Activated naive CD8-positive, alpha-beta T cell treated with anti-CD3 and anti-CD28 coated beads for 36 hours (primary cell): ENCODE measurements at regions not wholly inside any gene's neighbourhood (a gene's known extent, or its start where the extent isn't known, plus 50 kb on each side); places are given as distances from the start of the nearest gene placed in this dataset.

Source experiments
- DNase-seq: peaks from one replicate; pipeline ENCODE4 v3.0.0; 2021
- H3K27ac Mint-ChIP-seq: one replicate; pipeline ENCODE4 v1.8.0; 2022; ENCODE audit warnings: mild to moderate bottlenecking, moderate library complexity, mixed read lengths
- H3K27me3 Mint-ChIP-seq: one replicate; pipeline ENCODE4 v1.8.0; 2022; ENCODE audit warnings: mild to moderate bottlenecking, mixed read lengths
- H3K36me3 Mint-ChIP-seq: one replicate; pipeline ENCODE4 v1.8.0; 2021; ENCODE audit warnings: mild to moderate bottlenecking, mixed read lengths
- H3K4me1 Mint-ChIP-seq: one replicate; pipeline ENCODE4 v1.8.0; 2021; ENCODE audit warnings: mixed read lengths
- H3K4me3 Mint-ChIP-seq: one replicate; pipeline ENCODE4 v1.8.0; 2022; ENCODE audit warnings: mild to moderate bottlenecking, moderate library complexity, mixed read lengths
- H3K9me3 Mint-ChIP-seq: one replicate; pipeline ENCODE4 v1.8.0; 2022; ENCODE audit warnings: mixed read lengths

- DNase-seq: no peak
- Mint-ChIP-seq H3K9me3 (no peaks in the 10 kb centered on the region), H3K4me3 (no peak overlapping the region), H3K27ac (no peak overlapping the region), H3K4me1 (no peaks in the 10 kb centered on the region), H3K27me3 (no peaks in the 10 kb centered on the region), H3K36me3 (no peaks in the 10 kb centered on the region)
Observed at GRCh38 chr5:8601831-8602354, 732.9 kb downstream of the MTRR start.

DNA sequence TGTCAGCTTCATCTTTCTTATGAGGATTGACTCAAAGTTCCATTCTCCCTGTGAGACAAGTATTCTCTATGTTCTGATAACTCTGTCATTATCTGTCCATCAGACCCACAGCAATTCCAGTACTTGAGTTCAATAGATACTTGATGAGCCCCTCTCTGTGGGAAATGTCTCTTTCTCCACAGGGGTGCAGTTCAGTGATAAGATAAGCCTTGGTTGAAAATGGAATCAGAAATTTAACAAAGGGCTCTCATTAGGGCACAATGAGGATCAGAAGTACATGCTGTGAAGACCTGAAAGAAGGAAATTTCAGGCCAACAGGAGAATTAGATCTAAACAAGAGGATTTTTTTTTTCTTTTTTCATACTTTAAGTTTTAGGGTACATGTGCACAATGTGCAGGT, 737.3 kb downstream of the MTRR start:
- Mint-ChIP-seq H3K36me3 (no peaks in the 10 kb centered on the region), H3K4me3 (no peak overlapping the region), H3K27me3 (no peaks in the 10 kb centered on the region), H3K27ac (no peak overlapping the region), H3K9me3 (no peaks in the 10 kb centered on the region), H3K4me1 (no peaks in the 10 kb centered on the region)
- no peak for DNase-seq

DNA sequence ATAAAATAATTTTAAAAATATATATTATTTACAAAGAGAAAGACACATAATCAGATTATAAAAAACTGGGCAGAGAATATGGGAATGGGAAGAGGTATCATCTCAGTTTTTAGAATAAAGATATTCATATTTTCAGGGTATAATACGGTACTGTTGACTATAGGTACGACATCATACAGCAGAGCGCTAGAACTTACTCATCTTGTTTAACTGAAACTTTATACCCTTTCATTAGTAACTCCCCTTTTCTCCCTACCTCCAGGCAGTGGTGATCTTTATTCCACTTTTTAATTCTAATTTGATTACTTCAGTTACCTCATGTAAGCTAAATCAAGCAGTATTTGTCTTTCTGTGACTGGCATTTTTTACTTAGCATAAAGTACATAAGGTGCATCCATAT, 742.1 kb downstream of the MTRR start:
- Mint-ChIP-seq H3K27ac (no peak overlapping the region), H3K4me3 (no peak overlapping the region), H3K27me3 (no peaks in the 10 kb centered on the region), H3K4me1 (no peaks in the 10 kb centered on the region), H3K9me3 (no peaks in the 10 kb centered on the region), H3K36me3 (no peaks in the 10 kb centered on the region)
- DNase-seq: no peak

- Mint-ChIP-seq H3K4me3 (no peak overlapping the region), H3K36me3 (no peaks in the 10 kb centered on the region), H3K9me3 (no peaks in the 10 kb centered on the region), H3K27ac (no peak overlapping the region), H3K4me1 (no peaks in the 10 kb centered on the region), H3K27me3 (no peaks in the 10 kb centered on the region)
- no peak for DNase-seq
Observed at GRCh38 chr5:8613078-8613685, 744.2 kb downstream of the MTRR start.

- Mint-ChIP-seq H3K27ac (no peak overlapping the region), H3K36me3 (no peaks in the 10 kb centered on the region)
Observed at GRCh38 chr5:8615142-8615858, 746.4 kb downstream of the MTRR start.

GRCh38 chr5:8628521-8628920, 759.6 kb downstream of the MTRR start:
- H3K9me3 Mint-ChIP-seq: peaks cover 4% of the 10 kb centered on the region
- DNase-seq: no peak
- no peaks in the 10 kb centered on the region for H3K27me3 Mint-ChIP-seq
- H3K36me3 Mint-ChIP-seq: no peaks in the 10 kb centered on the region
- H3K4me1 Mint-ChIP-seq: no peaks in the 10 kb centered on the region
- no peak overlapping the region for H3K27ac Mint-ChIP-seq
- no peak overlapping the region for H3K4me3 Mint-ChIP-seq

More at GRCh38 chr5:8615142-8615858, 746.4 kb downstream of the MTRR start:
- DNase-seq: no peak
- Mint-ChIP-seq H3K27me3 (no peaks in the 10 kb centered on the region), H3K4me3 (no peak overlapping the region), H3K9me3 (no peaks in the 10 kb centered on the region), H3K4me1 (no peaks in the 10 kb centered on the region)

DNA sequence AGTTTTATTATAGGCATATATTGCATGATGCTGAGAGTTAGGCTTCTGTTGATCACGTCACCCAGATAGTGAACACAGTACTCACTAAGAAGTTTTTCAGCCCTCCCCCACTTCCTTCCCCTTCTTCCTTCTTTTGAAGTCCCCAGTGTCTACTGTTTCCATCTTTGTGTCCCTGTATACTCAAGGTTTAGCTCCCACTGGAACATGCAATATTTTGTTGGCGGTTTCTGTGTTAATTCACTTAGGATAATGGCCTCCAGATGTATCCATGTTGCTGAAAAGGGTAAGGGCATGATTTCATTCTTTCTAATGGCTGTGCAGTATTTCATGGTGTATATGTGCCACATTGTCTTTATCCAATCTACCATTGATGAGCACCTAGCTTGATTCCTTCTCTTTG, 764.3 kb downstream of the MTRR start:
- Mint-ChIP-seq H3K27ac (no peak overlapping the region), H3K4me1 (no peaks in the 10 kb centered on the region), H3K4me3 (no peak overlapping the region), H3K27me3 (no peaks in the 10 kb centered on the region), H3K9me3 (peaks cover 2% of the 10 kb centered on the region), H3K36me3 (no peaks in the 10 kb centered on the region)
- DNase-seq: no peak

DNA sequence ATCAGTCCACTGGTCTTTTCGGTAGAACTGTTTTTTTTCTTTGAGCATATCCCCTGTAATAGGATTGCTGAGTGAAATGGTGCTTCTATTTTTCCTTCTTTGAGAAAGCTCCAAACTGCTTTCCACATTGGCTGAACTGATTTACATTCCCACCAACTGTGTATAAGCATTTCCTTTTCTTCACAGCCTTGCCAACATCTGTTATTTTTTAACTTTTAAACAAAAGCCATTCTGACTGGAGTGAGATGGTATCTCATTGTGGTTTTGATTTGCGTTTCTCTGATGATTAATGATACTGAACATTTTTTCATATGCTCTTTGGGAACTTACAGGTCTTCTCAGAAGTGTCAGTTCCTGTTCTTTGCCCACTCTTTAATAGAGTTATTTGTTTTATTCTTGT, 764.7 kb downstream of the MTRR start:
- no peak for DNase-seq
- Mint-ChIP-seq H3K4me1 (no peaks in the 10 kb centered on the region), H3K36me3 (no peaks in the 10 kb centered on the region), H3K27ac (no peak overlapping the region), H3K27me3 (no peaks in the 10 kb centered on the region), H3K4me3 (no peak overlapping the region), H3K9me3 (peaks cover 2% of the 10 kb centered on the region)

- Mint-ChIP-seq H3K27me3 (no peaks in the 10 kb centered on the region), H3K4me3 (no peak overlapping the region), H3K4me1 (no peaks in the 10 kb centered on the region), H3K27ac (no peak overlapping the region), H3K36me3 (no peaks in the 10 kb centered on the region), H3K9me3 (peaks cover 2% of the 10 kb centered on the region)
- no peak for DNase-seq
Observed at GRCh38 chr5:8634219-8634618, 765.3 kb downstream of the MTRR start.

- DNase-seq: no peak
- no peaks in the 10 kb centered on the region for H3K4me1 Mint-ChIP-seq
- H3K36me3 Mint-ChIP-seq: no peaks in the 10 kb centered on the region
- H3K27me3 Mint-ChIP-seq: no peaks in the 10 kb centered on the region
- no peak overlapping the region for H3K4me3 Mint-ChIP-seq
- H3K27ac Mint-ChIP-seq: no peak overlapping the region
- no peaks in the 10 kb centered on the region for H3K9me3 Mint-ChIP-seq
Observed at GRCh38 chr5:8641786-8642505, 773.0 kb downstream of the MTRR start.

GRCh38 chr5:8644377-8644776, 775.4 kb downstream of the MTRR start:
- peaks cover 1% of the 10 kb centered on the region for H3K9me3 Mint-ChIP-seq
- H3K4me3 Mint-ChIP-seq: no peak overlapping the region
- H3K36me3 Mint-ChIP-seq: no peaks in the 10 kb centered on the region
- no peaks in the 10 kb centered on the region for H3K27me3 Mint-ChIP-seq
- no peak overlapping the region for H3K27ac Mint-ChIP-seq
- no peak for DNase-seq
- H3K4me1 Mint-ChIP-seq: no peaks in the 10 kb centered on the region

GRCh38 chr5:8647111-8647510, 778.2 kb downstream of the MTRR start:
- Mint-ChIP-seq H3K27me3 (no peaks in the 10 kb centered on the region), H3K27ac (no peak overlapping the region), H3K4me1 (no peaks in the 10 kb centered on the region), H3K36me3 (no peaks in the 10 kb centered on the region), H3K9me3 (peaks cover 8% of the 10 kb centered on the region), H3K4me3 (no peak overlapping the region)
- no peak for DNase-seq

DNA sequence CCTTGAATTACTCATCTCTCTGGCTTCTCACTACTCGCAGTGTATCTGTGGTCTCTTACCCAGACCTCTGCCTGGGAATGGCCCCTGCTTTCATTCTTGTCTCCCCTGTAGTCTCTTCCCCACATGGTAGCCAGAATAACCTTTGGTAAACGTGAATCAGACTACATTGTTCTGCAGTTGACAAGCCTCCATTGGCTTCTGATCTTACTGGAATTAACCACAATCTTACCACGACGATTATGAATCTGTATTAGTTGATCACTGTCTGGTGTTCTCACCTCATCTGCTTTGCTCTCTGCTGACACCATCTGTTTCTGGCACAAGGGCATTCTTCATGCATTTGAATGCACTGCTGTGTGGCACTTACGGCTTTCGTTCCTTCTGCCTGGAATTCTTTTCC, 781.2 kb downstream of the MTRR start:
- Mint-ChIP-seq H3K4me1 (no peaks in the 10 kb centered on the region), H3K4me3 (no peak overlapping the region), H3K27me3 (no peaks in the 10 kb centered on the region), H3K36me3 (no peaks in the 10 kb centered on the region), H3K27ac (no peak overlapping the region), H3K9me3 (peaks cover 10% of the 10 kb centered on the region)
- no peak for DNase-seq

- Mint-ChIP-seq H3K36me3 (no peaks in the 10 kb centered on the region), H3K4me3 (no peak overlapping the region), H3K27me3 (no peaks in the 10 kb centered on the region), H3K27ac (no peak overlapping the region), H3K4me1 (no peaks in the 10 kb centered on the region), H3K9me3 (peaks cover 2% of the 10 kb centered on the region)
- no peak for DNase-seq
Observed at GRCh38 chr5:8660133-8660893, 791.4 kb downstream of the MTRR start.

- no peaks in the 10 kb centered on the region for H3K27me3 Mint-ChIP-seq
- H3K27ac Mint-ChIP-seq: no peak overlapping the region
- DNase-seq: no peak
- H3K4me3 Mint-ChIP-seq: no peak overlapping the region
- peaks cover 2% of the 10 kb centered on the region for H3K9me3 Mint-ChIP-seq
- no peaks in the 10 kb centered on the region for H3K36me3 Mint-ChIP-seq
- no peaks in the 10 kb centered on the region for H3K4me1 Mint-ChIP-seq
Observed at GRCh38 chr5:8663374-8663773, 794.4 kb downstream of the MTRR start.
